GM19328 (cell line): ENCODE measurements at regions not wholly inside any gene's neighbourhood (a gene's known extent, or its start where the extent isn't known, plus 50 kb on each side); places are given as distances from the start of the nearest gene placed in this dataset.

Experiments
- ATAC-seq: cut with Tn5 transposase; IDR thresholded peaks from one replicate; pipeline ENCODE4 v1.9.1; 2021; ENCODE audit warnings: mild to moderate bottlenecking, moderate library complexity; ENCODE audit not compliant: unreplicated experiment

- no peak for ATAC-seq
Measured at GRCh38 chr10:107813451-107814162, 649.1 kb upstream of the SORCS1 start.

DNA sequence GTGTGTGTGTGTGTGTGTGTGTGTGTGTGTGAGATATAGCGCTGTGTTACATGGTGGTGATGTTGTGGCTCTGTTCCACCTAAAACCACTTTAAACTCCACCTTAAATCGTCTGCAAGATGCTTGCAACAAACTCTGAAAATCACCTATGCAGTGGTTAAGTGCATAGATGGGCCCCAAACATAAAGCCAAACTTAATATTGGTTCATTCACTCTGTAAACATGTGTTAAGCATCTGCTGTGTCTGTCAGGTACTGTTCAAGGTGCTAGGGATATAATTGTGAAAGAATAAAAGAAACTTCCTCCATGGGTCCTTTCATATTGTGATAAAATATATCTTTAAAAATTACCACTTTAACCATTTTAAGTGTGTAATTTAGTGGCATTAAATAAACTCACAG is 645.4 kb upstream of the SORCS1 start:
- no peak for ATAC-seq

GRCh38 chr10:107807836-107808235 is 643.3 kb upstream of the SORCS1 start:
- no peak for ATAC-seq

GRCh38 chr10:107806026-107806425 is 641.5 kb upstream of the SORCS1 start:
- no peak for ATAC-seq

- no peak for ATAC-seq
Measured at GRCh38 chr10:107803546-107803945, 639.0 kb upstream of the SORCS1 start.

DNA sequence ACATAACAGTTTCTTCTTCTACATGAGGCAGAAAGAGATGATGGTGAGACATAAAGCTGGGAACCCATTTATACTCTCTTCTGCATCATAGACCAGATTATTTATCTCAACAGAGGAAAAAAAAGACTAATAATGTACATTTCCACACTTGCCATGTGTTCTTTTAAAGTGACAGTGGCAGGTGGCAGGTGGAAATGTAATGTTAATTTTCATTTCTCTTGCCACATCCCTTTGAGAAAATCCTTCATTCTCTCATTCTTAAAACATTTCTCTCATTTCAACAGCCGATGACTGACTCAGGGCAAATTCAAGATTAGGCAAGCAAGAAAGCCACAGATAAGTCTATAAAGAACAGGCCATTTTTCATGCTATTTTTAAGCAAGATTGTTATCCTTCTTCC is 635.6 kb upstream of the SORCS1 start:
- ATAC-seq, result no peak

- no peak for ATAC-seq
Measured at GRCh38 chr10:107790271-107790670, 625.8 kb upstream of the SORCS1 start.

DNA sequence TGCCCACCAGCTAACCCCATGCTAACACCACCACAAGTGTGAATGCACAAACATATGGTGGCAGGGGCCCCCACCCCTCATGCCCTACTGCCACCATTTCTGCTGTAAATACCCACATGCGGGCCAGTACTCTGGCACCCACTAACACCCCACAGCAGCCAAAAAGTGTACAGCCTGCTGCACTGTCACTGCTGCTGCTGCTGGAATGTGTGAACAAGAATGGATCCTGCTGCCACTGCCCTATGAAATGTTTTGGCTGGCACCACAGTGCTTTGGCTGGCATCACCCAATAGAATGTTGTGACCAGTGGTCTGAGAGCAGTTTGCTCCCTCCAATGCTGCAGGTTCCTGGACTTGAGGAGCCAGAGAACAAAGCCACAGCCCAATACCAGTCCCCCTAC is 606.6 kb upstream of the SORCS1 start:
- ATAC-seq, result no peak

GRCh38 chr10:107767185-107767584 is 602.7 kb upstream of the SORCS1 start:
- ATAC-seq, result no peak

- no peak for ATAC-seq
Measured at GRCh38 chr10:107754814-107755213, 590.3 kb upstream of the SORCS1 start.

DNA sequence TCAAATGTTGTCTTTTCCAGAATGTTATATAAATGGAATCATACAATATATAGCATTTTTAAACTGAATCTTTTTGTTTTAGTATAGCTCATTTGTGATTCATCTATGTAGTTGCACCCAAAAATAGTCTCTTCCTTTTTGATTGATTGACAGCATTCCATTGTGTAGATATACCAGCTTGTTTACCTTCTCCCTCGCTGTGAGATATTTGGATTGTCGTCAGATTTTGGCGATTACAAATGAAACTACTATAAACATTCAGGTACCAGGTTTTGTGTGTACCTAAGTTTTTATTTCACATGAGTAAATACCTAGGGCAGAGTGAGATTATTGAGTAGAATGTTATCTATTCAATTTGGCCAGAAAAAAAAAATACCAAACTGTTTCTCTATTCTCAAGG is 584.7 kb upstream of the SORCS1 start:
- no peak for ATAC-seq

GRCh38 chr10:107747851-107748250 is 583.3 kb upstream of the SORCS1 start:
- no peak for ATAC-seq

GRCh38 chr10:107741971-107742370 is 577.5 kb upstream of the SORCS1 start:
- no peak for ATAC-seq

DNA sequence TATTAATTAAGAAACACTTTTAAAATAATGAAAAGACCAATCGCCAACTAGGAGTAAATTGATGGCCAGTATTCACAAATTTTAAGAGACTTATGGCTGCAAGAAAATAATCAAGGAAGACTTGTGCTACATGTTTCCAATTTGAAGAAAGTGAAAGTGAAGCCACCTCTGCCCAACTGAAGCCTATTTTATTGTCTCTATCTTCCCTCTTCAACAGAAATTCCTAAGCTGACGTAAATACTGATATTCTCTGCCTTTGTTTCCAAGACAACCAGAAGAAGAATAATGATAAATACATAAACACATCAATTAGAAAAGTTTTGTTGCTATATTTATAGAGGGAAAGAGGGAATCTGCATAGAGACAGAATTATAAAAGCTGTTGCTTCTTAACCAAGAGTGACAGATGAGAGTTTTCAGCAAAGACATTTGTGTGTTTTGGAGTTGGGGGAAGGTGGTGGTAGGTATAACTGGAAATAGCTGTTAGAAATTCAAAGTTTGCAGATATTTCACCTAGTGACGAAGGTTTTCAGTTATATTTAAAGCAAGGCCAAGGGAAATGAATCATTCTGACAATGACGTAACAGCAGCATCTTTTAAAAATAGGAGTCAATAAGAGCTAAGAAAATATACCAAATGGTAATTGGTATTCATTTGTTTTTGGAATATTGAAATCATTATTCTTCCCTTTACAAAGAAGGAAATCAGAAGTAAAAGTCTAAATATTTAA is 576.6 kb upstream of the SORCS1 start:
- ATAC-seq, result no peak

- ATAC-seq, result no peak
Measured at GRCh38 chr10:107739951-107740350, 575.4 kb upstream of the SORCS1 start.

GRCh38 chr10:107733328-107734130 is 569.0 kb upstream of the SORCS1 start:
- ATAC-seq, result no peak

GRCh38 chr10:107732045-107732444 is 567.5 kb upstream of the SORCS1 start:
- ATAC-seq, result no peak

- ATAC-seq, result no peak
Measured at GRCh38 chr10:107728807-107729206, 564.3 kb upstream of the SORCS1 start.

- no peak for ATAC-seq
Measured at GRCh38 chr10:107727767-107728317, 563.3 kb upstream of the SORCS1 start.

- ATAC-seq, result no peak
Measured at GRCh38 chr10:107718864-107719263, 554.4 kb upstream of the SORCS1 start.

GRCh38 chr10:107717046-107717445 is 552.5 kb upstream of the SORCS1 start:
- ATAC-seq, result no peak
